IMR-90 (cell line): ENCODE measurements at regions not wholly inside any gene's neighbourhood (a gene's known extent, or its start where the extent isn't known, plus 50 kb on each side); places are given as distances from the start of the nearest gene placed in this dataset.

Experiments used
- ATAC-seq: fragments of 200-7000 bp; cut with Tn5 transposase; 2 replicates; pipeline ENCODE4 v1.9.1; 2020; ENCODE audit warnings: low read depth, mild to moderate bottlenecking, moderate library complexity
- BruUV-seq: library from RNA; stranded (reverse); fragments of 400-500 nt; replicated peaks from 2 replicates; lab custom pipeline; 2021; lab: Mats Ljungman, UMichigan
- CTCF ChIA-PET: fragments of 300-600 bp; formaldehyde crosslinking; extraction: SDS; loops from one replicate; lab custom pipeline; 2021; ENCODE audit warnings: antibody characterized with exemption; lab: Yijun Ruan, JAX
- POLR2A ChIA-PET: fragments of 300-600 bp; sonication (Branson Sonifier 250); formaldehyde crosslinking; loops from one replicate; lab custom pipeline; 2022; ENCODE audit warnings: antibody characterized with exemption; ENCODE audit not compliant: unreplicated experiment; lab: Charles Lee
- DNase-seq: peaks from one replicate; pipeline ENCODE4 v3.0.0; 2013
- H2AFZ ChIP-seq: replicated peaks from 2 replicates; pipeline ENCODE3; 2013; ENCODE audit warnings: low read length, mild to moderate bottlenecking; ENCODE audit not compliant: poor library complexity
- H2AK5ac ChIP-seq: 2 replicates; pipeline ENCODE4 v1.6.1; 2013; ENCODE audit warnings: low read depth, low read length, inconsistent platforms
- H2AK9ac ChIP-seq: replicated peaks from 2 replicates; pipeline ENCODE3; 2013; ENCODE audit warnings: mild to moderate bottlenecking, low read depth, low read length, moderate library complexity; ENCODE audit not compliant: poor library complexity
- H2BK120ac ChIP-seq: 2 replicates; pipeline ENCODE4 v1.6.1; 2013; ENCODE audit warnings: low read depth, low read length, inconsistent platforms
- H2BK15ac ChIP-seq: 3 replicates; pipeline ENCODE4 v1.6.1; 2013; ENCODE audit warnings: low read depth, low read length, inconsistent platforms
- H2BK20ac ChIP-seq: 2 replicates; pipeline ENCODE4 v1.6.1; 2013; ENCODE audit warnings: low read depth, mild to moderate bottlenecking, inconsistent platforms, low read length, moderate library complexity
- H2BK5ac ChIP-seq: 2 replicates; pipeline ENCODE4 v1.6.1; 2013; ENCODE audit warnings: mild to moderate bottlenecking, low read depth, low read length, inconsistent platforms; ENCODE audit not compliant: poor library complexity, severe bottlenecking
- H3K14ac ChIP-seq: replicated peaks from 2 replicates; pipeline ENCODE4 v1.6.1; 2013; ENCODE audit warnings: low read depth, low read length, inconsistent platforms
- H3K18ac ChIP-seq: 2 replicates; pipeline ENCODE4 v1.6.1; 2013; ENCODE audit warnings: low read depth, low read length, control low read depth
- H3K23ac ChIP-seq: 2 replicates; pipeline ENCODE4 v1.6.1; 2013; ENCODE audit warnings: low read depth, low read length, inconsistent platforms
- H3K27ac ChIP-seq: 2 replicates; pipeline ENCODE4 v1.5.1; 2013; ENCODE audit warnings: mild to moderate bottlenecking, control low read depth, low read length; ENCODE audit not compliant: insufficient read depth
- H3K27me3 ChIP-seq: 2 replicates; pipeline ENCODE4 v1.6.1; 2013; ENCODE audit warnings: low read length; ENCODE audit not compliant: control insufficient read depth, insufficient read depth
- H3K36me3 ChIP-seq: 2 replicates; pipeline ENCODE4 v1.6.1; 2013; ENCODE audit warnings: low read length, mixed read lengths; ENCODE audit not compliant: control insufficient read depth, insufficient read depth
- H3K4ac ChIP-seq: 2 replicates; pipeline ENCODE4 v1.6.1; 2013; ENCODE audit warnings: low read depth, low read length, inconsistent platforms
- H3K4me1 ChIP-seq: 2 replicates; pipeline ENCODE4 v1.6.1; 2013; ENCODE audit warnings: low read length, mixed read lengths; ENCODE audit not compliant: control insufficient read depth, insufficient read depth
- H3K4me2 ChIP-seq: 2 replicates; pipeline ENCODE4 v1.6.1; 2013; ENCODE audit warnings: low read depth, mild to moderate bottlenecking, control low read depth, low read length, moderate library complexity
- H3K4me3 ChIP-seq: 2 replicates; pipeline ENCODE4 v1.5.1; 2013; ENCODE audit warnings: low read depth, mild to moderate bottlenecking, control low read depth, low read length, moderate library complexity; ENCODE audit not compliant: insufficient read depth
- H3K56ac ChIP-seq: 2 replicates; pipeline ENCODE4 v1.6.1; 2013; ENCODE audit warnings: low read length, inconsistent platforms; ENCODE audit not compliant: insufficient read depth; ENCODE audit errors: extremely low read depth
- H3K79me1 ChIP-seq, 2 experiments: 2 replicates each; pipeline ENCODE4 v1.6.1; 2013; ENCODE audit warnings: low read length in 2 of 2, inconsistent platforms in 1 of 2, low read depth in 1 of 2
- H3K9ac ChIP-seq: 2 replicates; pipeline ENCODE4 v1.6.1; 2013; ENCODE audit warnings: low read depth, low read length, control low read depth
- H3K9me1 ChIP-seq: 2 replicates; pipeline ENCODE4 v1.6.1; 2013; ENCODE audit warnings: low read length, inconsistent platforms; ENCODE audit not compliant: insufficient read depth
- H3K9me3 ChIP-seq: 2 replicates; pipeline ENCODE4 v1.6.1; 2013; ENCODE audit warnings: low read length; ENCODE audit not compliant: control insufficient read depth, insufficient read depth
- H4K20me1 ChIP-seq: 2 replicates; pipeline ENCODE4 v1.6.1; 2013; ENCODE audit warnings: low read length, inconsistent platforms; ENCODE audit not compliant: insufficient read depth
- H4K5ac ChIP-seq: 2 replicates; pipeline ENCODE4 v1.6.1; 2013; ENCODE audit warnings: mild to moderate bottlenecking, low read depth, low read length, control low read depth
- H4K8ac ChIP-seq, 2 experiments: 2 replicates each; pipeline ENCODE4 v1.6.1; 2013; ENCODE audit warnings: low read depth in 2 of 2, low read length in 2 of 2, control low read depth in 1 of 2, inconsistent platforms in 1 of 2
- H4K91ac ChIP-seq: 2 replicates; pipeline ENCODE4 v1.6.1; 2013; ENCODE audit warnings: low read depth, low read length, inconsistent platforms; ENCODE audit not compliant: insufficient read depth
- CEBPB ChIP-seq: IDR thresholded peaks from 2 replicates; pipeline ENCODE4 v1.6.1; 2012; ENCODE audit warnings: low read depth, low read length, improper control_type of control experiment
- CHD1 ChIP-seq: IDR thresholded peaks from 2 replicates; pipeline ENCODE4 v1.6.1; 2012; ENCODE audit warnings: low read depth, low read length, improper control_type of control experiment
- WGBS, 2 experiments: methylation state at CpG; one replicate each; pipeline versions ENCODE4 v1.1.5 to v1.1.7; 2013; ENCODE audit warnings: missing lambda C conversion rate in 2 of 2; ENCODE audit not compliant: insufficient read length in 1 of 2; ENCODE audit errors: extremely low coverage in 2 of 2; 5-methylcytosine and 5-hydroxymethylcytosine counted together
- dilution Hi-C: fragments of 300-500 bp; cut with HindIII; formaldehyde crosslinking; loops from one replicate; pipeline ENCODE4 v1.14.3; 2018; ENCODE audit warnings: low sequenced_read_pairs; ENCODE audit not compliant: unreplicated experiment
- in situ Hi-C: fragments of 300-500 bp; cut with MboI; formaldehyde crosslinking; loops from 3 replicates; pipeline ENCODE4 v1.14.3; 2019; ENCODE audit warnings: low sequenced_read_pairs, inconsistent platforms, mixed read lengths
- intact Hi-C: fragments of 100-400 bp; cut with micrococcal nuclease; formaldehyde crosslinking; loops from 2 replicates; pipeline ENCODE4 v1.10.0; 2022

GRCh38 chr18:67421651-67422050 is 94.9 kb downstream of the DSEL start:
- Histone ChIP-seq H3K9ac (no peak overlapping the region), H4K5ac (no peak overlapping the region), H2BK20ac (no peak overlapping the region), H3K4me2 (no peak overlapping the region), H2BK120ac (no peak overlapping the region), H2AK5ac (no peak overlapping the region), H4K91ac (no peak overlapping the region), H3K4ac (no peak overlapping the region), H2BK5ac (no peak overlapping the region), H2AK9ac (no peak overlapping the region), H4K20me1 (no peaks in the 10 kb centered on the region), H3K4me3 (no peak overlapping the region), H2AFZ (no peak overlapping the region), H3K9me3 (no peaks in the 10 kb centered on the region), H3K23ac (no peak overlapping the region), H3K79me1 (no peaks in the 10 kb centered on the region), H2BK15ac (peak overlapping the region; percentile 96; the same call in 2 of the 3 replicates), H3K14ac (no peak overlapping the region), H3K27ac (no peak overlapping the region), H3K4me1 (peaks cover 1% of the 10 kb centered on the region; the same call in 1 of the 2 replicates), H3K18ac (no peak overlapping the region), H4K8ac (no peak overlapping the region), H3K36me3 (no peaks in the 10 kb centered on the region), H3K27me3 (no peaks in the 10 kb centered on the region), H3K56ac (no peak overlapping the region), H3K9me1 (no peaks in the 10 kb centered on the region)
- WGBS, 2 experiments = no CpG with 5 or more reads among the region's 1 CpG
- POLR2A ChIA-PET = no interaction called here
- DNase-seq = peak; percentile 48
- dilution Hi-C loops (no loop called here), in situ Hi-C loops (no loop called here), intact Hi-C loops (no loop called here)
- BruUV-seq = no TSS peak
- TF ChIP-seq CEBPB (0 out of 2 replicates have a peak, but pooled peaks have one; percentile 42), CHD1 (no peak)
- no peak for ATAC-seq
- CTCF ChIA-PET = no interaction called here
